ENCODE measurements at regions not wholly inside any gene's neighbourhood (a gene's known extent, or its start where the extent isn't known, plus 50 kb on each side); places are given as distances from the start of the nearest gene placed in this dataset.
A peak's percentile ranks its signal among the peaks of the same experiment; 100 is the strongest.

- peak; percentile 2 for DNase-seq
Observed at GRCh38 chr4:111631215-111631999, 513.8 kb upstream of the FAM241A start.

GRCh38 chr4:111632641-111633151 is 512.6 kb upstream of the FAM241A start:
- DNase-seq, result peak; percentile 5

GRCh38 chr4:111633663-111634266 is 511.5 kb upstream of the FAM241A start:
- DNase-seq, result peak; percentile 13

GRCh38 chr4:111635646-111636045 is 509.6 kb upstream of the FAM241A start:
- no peak for DNase-seq

GRCh38 chr4:111636961-111637585 is 508.2 kb upstream of the FAM241A start:
- DNase-seq, result no peak

- peak; percentile 2 for DNase-seq
Observed at GRCh38 chr4:111639120-111639690, 506.0 kb upstream of the FAM241A start.

GRCh38 chr4:111639876-111640275 is 505.4 kb upstream of the FAM241A start:
- DNase-seq, result peak; percentile 4

GRCh38 chr4:111641813-111642579 is 503.3 kb upstream of the FAM241A start:
- peak; percentile 96 for DNase-seq

- no peak for DNase-seq
Observed at GRCh38 chr4:111648056-111648455, 497.2 kb upstream of the FAM241A start.

- DNase-seq, result no peak
Observed at GRCh38 chr4:111649308-111649707, 495.9 kb upstream of the FAM241A start.

- no peak for DNase-seq
Observed at GRCh38 chr4:111650146-111650545, 495.1 kb upstream of the FAM241A start.

- DNase-seq, result no peak
Observed at GRCh38 chr4:111650674-111651086, 494.6 kb upstream of the FAM241A start.

- no peak for DNase-seq
Observed at GRCh38 chr4:111652236-111652635, 493.0 kb upstream of the FAM241A start.

GRCh38 chr4:111652986-111653385 is 492.3 kb upstream of the FAM241A start:
- DNase-seq, result no peak

- no peak for DNase-seq
Observed at GRCh38 chr4:111662496-111662895, 482.8 kb upstream of the FAM241A start.

GRCh38 chr4:111664308-111664945 is 480.8 kb upstream of the FAM241A start:
- DNase-seq, result no peak

GRCh38 chr4:111666826-111667360 is 478.4 kb upstream of the FAM241A start:
- DNase-seq, result no peak

GRCh38 chr4:111671756-111672155 is 473.5 kb upstream of the FAM241A start:
- DNase-seq, result no peak

- no peak for DNase-seq
Observed at GRCh38 chr4:111675746-111676145, 469.5 kb upstream of the FAM241A start.

- DNase-seq, result no peak
Observed at GRCh38 chr4:111676533-111676932, 468.7 kb upstream of the FAM241A start.

- DNase-seq, result no peak
Observed at GRCh38 chr4:111678479-111678878, 466.8 kb upstream of the FAM241A start.

- DNase-seq, result no peak
Observed at GRCh38 chr4:111678908-111679307, 466.3 kb upstream of the FAM241A start.

Data from MV-4-11 (cell line).